ENCODE measurements at regions not wholly inside any gene's neighbourhood (a gene's known extent, or its start where the extent isn't known, plus 50 kb on each side); places are given as distances from the start of the nearest gene placed in this dataset.

DNA sequence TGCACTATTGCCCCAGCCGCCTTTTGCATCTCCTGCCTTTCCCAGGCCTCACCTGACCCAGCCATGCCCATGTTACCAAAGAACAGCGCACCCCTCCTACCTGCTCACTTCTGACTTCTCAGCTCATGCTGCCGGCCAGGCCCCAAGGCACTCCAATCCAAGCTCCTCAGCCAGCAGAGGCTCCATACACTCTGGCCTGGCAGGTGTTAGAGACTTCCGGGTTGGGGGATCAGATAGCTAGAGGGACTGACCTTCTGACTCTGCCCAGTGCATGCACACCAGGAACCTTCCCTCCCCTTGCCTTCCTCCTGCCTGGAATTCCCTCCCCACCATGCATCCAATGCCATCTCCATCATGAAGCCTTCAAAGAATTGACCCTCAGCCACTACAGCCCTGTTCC, 56.2 kb upstream of the ZMIZ1 start:
- no peak for DNase-seq (ENCODE audit: low read depth)

DNA sequence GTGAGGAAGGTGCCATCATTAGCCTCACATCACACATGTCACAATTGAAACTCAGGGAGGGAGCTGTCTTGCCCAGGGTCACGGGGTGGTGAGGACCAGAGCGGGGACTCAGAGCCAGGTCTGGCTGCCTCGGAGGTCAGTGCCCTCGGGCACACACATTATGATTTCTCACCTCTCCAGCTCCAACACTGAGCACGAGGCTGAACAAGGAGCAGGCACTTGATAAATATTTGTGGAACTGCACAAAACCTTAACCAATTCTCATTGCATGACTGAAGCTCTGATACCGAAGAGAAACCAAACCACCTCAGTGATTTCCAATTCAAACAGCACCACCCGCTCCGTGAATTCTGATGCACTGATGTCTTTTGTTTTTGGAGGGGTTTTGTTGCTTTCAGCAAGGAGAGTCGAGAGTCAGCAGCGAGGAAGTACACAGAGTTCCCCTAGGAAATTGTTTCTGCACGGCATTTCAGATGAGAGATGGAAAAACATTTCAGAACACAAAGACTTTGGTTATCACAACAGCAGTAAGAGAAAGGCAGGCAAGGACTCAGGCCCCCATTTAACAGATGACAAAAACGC, 55.3 kb upstream of the ZMIZ1 start:
- DNase-seq (ENCODE audit: low read depth): no peak

DNA sequence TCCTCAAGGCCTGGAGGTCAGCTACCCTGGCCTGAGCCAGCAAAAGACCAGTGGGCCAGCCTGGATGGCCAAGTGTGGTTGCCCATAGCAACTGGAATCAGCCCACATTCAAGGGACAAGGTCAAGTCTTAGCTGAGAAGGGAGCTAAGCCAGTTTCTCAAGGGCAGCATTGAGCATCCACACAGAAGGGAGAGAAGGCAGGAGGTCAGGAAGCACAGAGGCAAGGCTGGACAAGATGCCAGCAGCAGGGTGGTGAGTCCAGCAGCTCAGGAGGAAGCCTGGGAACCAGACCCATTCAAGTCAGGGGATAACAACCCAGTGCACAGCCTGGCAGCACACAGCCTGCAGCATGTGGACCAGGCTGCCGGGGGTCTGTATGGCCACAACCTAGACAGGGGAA, 54.0 kb upstream of the ZMIZ1 start:
- DNase-seq (ENCODE audit: low read depth): no peak

DNA sequence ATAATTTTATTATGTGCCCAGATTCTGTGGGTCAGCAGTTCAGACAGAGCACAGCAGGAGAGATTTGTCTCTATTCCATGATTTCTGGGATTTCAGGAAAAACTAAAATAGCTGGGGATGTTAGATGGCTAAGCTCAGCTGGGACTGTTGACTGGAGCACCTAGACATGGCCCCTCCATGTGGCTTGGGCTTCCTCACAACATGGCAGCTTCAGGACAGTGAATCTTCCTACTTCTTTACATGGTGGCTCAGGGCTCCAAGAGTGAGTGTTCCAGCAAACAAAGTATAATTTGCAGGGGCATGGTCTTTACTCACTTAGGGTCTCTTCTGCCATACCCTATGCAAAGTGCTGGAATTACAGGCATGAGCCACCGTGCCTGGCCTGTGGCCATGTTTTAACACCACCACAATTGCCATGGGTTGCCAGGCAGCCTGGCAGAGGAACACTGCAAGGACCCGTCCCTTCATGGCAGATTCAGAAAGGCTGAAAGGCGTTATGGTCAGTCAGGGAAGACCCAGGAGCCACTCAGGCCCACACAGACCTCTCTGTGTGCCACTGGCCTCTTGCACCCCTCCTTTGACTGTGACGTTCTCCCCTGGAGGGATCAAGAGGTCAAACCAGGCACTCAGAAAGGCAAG, 50.8 kb upstream of the ZMIZ1 start:
- DNase-seq (ENCODE audit: low read depth): no peak

DNA sequence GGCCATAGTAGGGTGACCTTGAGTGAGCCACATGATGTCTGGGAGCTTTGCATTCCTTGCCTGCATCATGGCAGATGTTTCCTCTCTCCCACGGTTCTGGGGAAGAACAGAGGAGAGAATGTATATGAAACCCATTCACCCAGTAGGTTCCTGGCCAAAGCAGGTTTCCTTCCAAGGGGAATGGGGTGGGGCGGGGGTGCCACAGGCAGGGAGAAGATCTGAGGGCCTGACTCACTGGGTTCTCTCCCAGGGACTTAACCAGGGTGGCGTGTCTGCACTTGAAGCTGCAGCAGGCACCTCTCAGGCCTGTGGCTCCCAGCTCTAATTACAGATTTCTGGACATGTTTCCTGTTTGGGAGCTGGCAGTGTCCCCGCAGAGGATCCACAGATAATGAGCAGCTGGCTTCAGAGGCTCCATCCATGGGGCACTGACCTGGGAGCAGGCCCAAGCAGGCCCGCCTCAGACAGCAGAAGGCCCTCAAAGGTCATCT, 50.2 kb upstream of the ZMIZ1 start:
- DNase-seq (ENCODE audit: low read depth): no peak
